T-helper 2 cell (primary cell): ENCODE measurements at regions not wholly inside any gene's neighbourhood (a gene's known extent, or its start where the extent isn't known, plus 50 kb on each side); places are given as distances from the start of the nearest gene placed in this dataset.

Experiments
- DNase-seq, 5 experiments: peaks; one replicate each; pipeline versions ENCODE4 v3.0.0 to v3.0.0-alpha.2; 2012 to 2022

- no peak for DNase-seq
Observed at GRCh38 chr12:92581604-92582003, 121.2 kb upstream of the PLEKHG7 start.

- no peak for DNase-seq
Observed at GRCh38 chr12:92574911-92575570, 127.7 kb upstream of the PLEKHG7 start.

DNA sequence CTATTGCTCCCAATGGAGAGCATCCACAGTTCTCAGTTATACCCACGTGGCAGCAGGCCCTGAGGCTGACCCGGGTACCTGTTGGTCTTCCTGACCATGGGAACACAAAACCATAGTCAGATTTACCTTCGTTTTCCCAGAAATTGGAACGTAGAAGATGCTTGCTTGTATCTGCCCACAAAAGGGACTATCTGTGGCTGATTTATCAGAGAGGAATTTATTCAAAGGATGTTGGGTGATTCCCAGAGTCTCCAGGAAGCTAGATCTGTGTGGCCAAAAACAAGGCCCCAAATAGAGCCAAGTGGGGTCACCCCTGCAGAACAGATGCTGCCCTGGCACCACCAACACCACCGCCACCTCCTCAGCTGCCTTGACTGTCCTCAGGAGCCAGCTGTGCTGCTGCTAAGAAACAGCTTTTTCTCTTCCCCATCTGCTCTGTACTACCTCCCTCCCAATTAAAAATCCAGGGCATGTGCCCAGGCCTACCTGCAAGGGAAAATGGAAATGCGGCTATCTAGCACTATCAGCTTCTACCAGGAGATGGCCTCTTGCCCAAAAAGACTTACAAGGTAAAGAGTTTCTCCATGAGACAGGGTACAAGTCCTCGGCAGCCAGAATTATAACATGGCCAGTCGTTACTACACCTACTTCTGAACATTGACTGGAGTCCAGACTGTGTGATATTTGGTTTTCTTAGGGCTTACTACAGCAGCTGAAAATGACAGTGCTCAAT is 128.6 kb upstream of the PLEKHG7 start:
- DNase-seq: peak in 1 of 5 experiments; percentile 26

- DNase-seq: no peak
Observed at GRCh38 chr12:92573104-92573503, 129.7 kb upstream of the PLEKHG7 start.

DNA sequence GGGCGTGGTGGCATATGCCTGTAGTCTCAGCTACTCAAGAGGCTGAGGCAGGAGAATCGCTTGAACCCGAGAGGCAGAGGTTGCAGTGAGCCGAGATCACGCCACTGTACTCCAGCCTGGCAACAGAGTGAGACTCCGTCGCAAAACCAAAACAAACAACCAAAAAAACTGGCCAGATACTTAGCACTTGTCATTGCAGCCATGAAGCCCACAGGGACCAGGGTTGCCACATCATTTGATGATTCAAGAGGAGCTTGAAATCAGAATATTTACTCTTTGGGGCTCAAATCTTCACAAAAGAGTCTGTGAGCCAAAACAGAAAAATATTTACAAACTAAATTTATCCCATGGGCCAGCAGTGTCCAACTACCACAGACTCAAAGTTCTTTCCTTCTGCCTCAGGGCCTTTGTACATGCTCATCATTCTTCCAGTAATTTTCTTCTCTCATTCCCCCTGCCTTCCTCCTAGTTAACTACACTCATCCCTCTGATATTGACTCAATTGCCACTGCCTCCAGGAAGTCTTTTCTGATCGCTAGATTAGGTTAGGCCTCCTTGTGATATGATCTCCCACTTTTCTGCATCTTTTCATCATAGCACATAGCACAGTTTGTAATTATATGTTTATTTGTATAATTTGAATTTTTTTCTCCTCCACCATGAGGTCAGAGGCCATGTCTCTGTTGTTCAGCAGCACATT is 130.8 kb upstream of the PLEKHG7 start:
- no peak for DNase-seq

GRCh38 chr12:92571169-92571568 is 131.6 kb upstream of the PLEKHG7 start:
- DNase-seq: no peak

- DNase-seq: peak in 2 of 5 experiments; percentile 44 to 86
Observed at GRCh38 chr12:92570056-92570753, 132.6 kb upstream of the PLEKHG7 start.

- no peak for DNase-seq
Observed at GRCh38 chr12:92568691-92569090, 134.1 kb upstream of the PLEKHG7 start.

- DNase-seq: no peak
Observed at GRCh38 chr12:92566448-92567019, 136.3 kb upstream of the PLEKHG7 start.

DNA sequence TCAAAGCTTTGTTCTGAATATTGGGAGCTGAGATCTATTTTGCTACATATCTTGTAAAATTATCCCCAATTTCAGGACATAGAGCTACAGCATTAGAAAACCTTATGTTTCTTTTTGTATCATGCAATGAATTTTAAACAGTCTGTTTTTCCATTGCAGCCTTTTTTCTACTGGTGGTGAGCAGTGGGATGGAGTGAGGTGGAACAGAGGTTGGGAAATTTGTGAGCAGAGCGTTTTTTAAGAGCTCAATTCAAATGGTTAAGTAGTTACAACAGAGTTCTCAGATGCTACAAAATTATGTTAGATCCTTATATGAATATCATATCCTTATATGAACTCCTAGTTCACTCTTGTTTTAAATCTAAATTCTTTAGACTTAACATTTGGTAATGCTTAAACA is 139.0 kb upstream of the PLEKHG7 start:
- no peak for DNase-seq

- DNase-seq: no peak
Observed at GRCh38 chr12:92562063-92562734, 140.6 kb upstream of the PLEKHG7 start.

DNA sequence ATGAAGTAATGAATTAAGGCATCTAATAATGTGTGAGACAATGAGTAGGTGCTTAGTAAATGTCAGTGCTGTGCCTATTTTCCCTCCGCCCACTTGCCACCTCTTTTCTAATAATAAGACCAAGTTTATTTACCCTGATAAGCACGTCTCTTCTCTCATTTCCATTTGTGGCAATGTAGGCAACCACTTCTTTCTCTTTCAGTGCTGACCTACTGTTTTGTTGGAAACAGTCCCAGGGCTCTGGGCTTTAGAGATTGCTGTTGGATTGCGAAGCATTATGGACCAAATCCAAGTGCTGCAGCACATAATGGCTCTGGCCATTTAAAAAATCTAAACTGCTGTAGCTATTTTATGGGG is 141.3 kb upstream of the PLEKHG7 start:
- no peak for DNase-seq

DNA sequence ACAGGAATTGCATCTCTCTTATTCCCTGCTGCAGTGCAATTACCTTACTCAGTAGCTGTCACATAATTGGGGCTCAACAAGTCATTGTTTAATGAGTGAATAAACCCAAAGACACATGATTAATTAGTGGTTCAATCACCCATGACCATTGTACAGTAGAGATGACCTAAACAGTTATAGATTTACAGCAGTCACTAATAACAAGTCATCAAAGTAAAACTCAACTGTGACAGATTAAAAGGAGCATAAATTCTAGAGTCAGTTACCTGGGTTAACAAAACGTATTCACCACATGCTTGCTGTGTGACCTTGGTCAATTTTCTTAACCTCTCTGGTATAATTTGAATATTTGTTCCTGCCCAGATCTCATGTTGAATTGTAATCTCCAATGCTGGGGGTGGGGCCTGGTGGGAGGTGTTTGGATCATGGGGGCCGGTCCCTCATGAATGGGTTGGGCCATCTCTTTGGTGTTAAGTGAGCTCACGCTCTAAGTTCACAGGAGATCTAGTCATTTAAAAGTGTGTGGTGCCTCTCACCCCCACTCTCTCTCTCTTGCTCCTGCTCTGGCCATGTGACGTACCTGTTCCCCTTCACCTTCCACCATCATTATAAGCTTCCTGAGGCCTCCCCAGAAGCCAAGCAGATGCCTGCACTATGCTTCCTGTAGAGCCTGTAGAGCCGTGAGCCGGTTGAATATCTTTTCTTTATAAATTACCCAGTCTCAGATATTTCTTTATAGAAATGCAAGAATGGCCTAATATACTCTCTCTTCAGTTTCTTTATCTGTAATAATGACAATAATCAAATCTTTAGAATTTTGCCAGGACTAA is 141.9 kb upstream of the PLEKHG7 start:
- DNase-seq: no peak

GRCh38 chr12:92558806-92559205 is 144.0 kb upstream of the PLEKHG7 start:
- no peak for DNase-seq

GRCh38 chr12:92558215-92558773 is 144.5 kb upstream of the PLEKHG7 start:
- no peak for DNase-seq

- DNase-seq: no peak
Observed at GRCh38 chr12:92557422-92557724, 145.4 kb upstream of the PLEKHG7 start.

DNA sequence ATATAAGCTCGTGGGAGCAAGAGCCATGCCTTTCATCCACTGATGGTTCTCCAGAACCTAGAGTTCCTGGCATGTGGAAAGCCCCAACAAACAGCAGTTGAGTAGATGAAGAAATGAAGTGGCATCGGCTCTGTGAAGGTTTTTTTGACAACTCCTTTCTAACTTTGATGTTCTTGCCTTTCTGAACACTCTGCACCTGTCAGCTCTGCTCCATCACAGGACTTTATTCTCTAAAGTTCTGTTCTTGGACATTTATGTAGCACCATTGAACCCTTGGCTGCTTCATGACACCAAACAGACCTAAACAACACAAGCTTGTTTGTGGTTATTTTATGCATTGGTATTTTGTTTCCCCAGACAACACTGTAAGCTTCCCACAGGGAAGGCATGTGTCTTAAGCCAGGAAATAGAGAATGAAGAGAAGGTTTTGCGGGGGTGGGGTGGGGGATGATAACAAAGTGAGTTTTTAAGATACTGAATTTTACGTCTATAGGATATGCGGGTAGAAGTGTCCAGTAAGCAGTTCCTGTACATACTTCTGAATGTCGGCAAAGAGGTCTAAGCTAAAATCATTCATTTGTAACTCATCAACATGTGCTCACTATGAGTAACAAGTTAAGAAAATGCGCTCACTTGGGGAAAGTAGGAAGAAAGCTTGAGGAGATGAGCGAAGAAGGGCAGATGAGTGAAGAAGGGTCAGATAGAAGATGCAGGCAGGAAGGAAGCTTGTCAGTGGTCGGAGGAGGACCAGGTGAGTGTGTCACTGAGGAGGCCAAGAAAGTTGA is 146.0 kb upstream of the PLEKHG7 start:
- DNase-seq: peak in 1 of 5 experiments; percentile 24

GRCh38 chr12:92556141-92556540 is 146.6 kb upstream of the PLEKHG7 start:
- DNase-seq: peak in 1 of 5 experiments; percentile 60

- DNase-seq: no peak
Observed at GRCh38 chr12:92554158-92555073, 148.4 kb upstream of the PLEKHG7 start.
